ENCODE measurements at regions not wholly inside any gene's neighbourhood (a gene's known extent, or its start where the extent isn't known, plus 50 kb on each side); places are given as distances from the start of the nearest gene placed in this dataset.

DNA sequence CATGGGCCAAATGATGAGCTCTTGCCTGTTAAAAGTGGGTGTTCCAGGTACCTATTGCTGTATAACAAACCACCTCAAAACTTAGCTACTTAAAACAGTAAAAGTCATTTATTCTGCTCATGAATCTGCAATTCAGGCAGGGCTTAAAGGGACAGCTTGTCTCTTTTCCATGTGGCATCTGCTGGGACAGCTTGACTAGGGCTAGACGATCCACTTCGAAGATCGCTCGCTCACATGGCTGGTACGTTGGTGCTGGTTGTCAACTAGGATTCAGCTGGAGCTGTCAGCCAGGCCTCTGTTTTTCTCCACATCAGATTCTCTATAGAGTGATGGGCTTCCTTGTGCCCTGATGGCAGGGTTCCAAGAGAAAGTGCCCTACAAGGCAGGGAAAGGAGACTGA, 581.3 kb downstream of the NTRK3 start:
- DNase-seq (ENCODE audit: low read depth in 1 of 2, low spot score in 1 of 2): no peak
- H3K27ac ChIP-seq (replicated peaks): no peak overlapping the region
- no peak overlapping the region for H3K4me3 ChIP-seq (replicated peaks; ENCODE audit: insufficient read depth, low read length)
- TF ChIP-seq POLR2AphosphoS5 (IDR thresholded peaks at IDR 0.05; ENCODE audit: low read depth): no peak
- no peak for TF ChIP-seq SPI1 (IDR thresholded peaks at IDR 0.05; ENCODE audit: borderline replicate concordance, low read depth)
- TF ChIP-seq, protein P1, sequence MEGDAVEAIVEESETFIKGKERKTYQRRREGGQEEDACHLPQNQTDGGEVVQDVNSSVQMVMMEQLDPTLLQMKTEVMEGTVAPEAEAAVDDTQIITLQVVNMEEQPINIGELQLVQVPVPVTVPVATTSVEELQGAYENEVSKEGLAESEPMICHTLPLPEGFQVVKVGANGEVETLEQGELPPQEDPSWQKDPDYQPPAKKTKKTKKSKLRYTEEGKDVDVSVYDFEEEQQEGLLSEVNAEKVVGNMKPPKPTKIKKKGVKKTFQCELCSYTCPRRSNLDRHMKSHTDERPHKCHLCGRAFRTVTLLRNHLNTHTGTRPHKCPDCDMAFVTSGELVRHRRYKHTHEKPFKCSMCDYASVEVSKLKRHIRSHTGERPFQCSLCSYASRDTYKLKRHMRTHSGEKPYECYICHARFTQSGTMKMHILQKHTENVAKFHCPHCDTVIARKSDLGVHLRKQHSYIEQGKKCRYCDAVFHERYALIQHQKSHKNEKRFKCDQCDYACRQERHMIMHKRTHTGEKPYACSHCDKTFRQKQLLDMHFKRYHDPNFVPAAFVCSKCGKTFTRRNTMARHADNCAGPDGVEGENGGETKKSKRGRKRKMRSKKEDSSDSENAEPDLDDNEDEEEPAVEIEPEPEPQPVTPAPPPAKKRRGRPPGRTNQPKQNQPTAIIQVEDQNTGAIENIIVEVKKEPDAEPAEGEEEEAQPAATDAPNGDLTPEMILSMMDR (IDR thresholded peaks at IDR 0.05; ENCODE audit: insufficient read depth, low read length): no peak
- TF ChIP-seq GABPA (IDR thresholded peaks at IDR 0.05; ENCODE audit: low read depth): no peak
- TF ChIP-seq, protein P2, sequence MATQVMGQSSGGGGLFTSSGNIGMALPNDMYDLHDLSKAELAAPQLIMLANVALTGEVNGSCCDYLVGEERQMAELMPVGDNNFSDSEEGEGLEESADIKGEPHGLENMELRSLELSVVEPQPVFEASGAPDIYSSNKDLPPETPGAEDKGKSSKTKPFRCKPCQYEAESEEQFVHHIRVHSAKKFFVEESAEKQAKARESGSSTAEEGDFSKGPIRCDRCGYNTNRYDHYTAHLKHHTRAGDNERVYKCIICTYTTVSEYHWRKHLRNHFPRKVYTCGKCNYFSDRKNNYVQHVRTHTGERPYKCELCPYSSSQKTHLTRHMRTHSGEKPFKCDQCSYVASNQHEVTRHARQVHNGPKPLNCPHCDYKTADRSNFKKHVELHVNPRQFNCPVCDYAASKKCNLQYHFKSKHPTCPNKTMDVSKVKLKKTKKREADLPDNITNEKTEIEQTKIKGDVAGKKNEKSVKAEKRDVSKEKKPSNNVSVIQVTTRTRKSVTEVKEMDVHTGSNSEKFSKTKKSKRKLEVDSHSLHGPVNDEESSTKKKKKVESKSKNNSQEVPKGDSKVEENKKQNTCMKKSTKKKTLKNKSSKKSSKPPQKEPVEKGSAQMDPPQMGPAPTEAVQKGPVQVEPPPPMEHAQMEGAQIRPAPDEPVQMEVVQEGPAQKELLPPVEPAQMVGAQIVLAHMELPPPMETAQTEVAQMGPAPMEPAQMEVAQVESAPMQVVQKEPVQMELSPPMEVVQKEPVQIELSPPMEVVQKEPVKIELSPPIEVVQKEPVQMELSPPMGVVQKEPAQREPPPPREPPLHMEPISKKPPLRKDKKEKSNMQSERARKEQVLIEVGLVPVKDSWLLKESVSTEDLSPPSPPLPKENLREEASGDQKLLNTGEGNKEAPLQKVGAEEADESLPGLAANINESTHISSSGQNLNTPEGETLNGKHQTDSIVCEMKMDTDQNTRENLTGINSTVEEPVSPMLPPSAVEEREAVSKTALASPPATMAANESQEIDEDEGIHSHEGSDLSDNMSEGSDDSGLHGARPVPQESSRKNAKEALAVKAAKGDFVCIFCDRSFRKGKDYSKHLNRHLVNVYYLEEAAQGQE (IDR thresholded peaks at IDR 0.05; ENCODE audit: insufficient replicate concordance, low read depth): no peak
- no peaks in the 10 kb centered on the region for H3K27me3 ChIP-seq (ENCODE audit: insufficient read depth, poor library complexity, severe bottlenecking)

DNA sequence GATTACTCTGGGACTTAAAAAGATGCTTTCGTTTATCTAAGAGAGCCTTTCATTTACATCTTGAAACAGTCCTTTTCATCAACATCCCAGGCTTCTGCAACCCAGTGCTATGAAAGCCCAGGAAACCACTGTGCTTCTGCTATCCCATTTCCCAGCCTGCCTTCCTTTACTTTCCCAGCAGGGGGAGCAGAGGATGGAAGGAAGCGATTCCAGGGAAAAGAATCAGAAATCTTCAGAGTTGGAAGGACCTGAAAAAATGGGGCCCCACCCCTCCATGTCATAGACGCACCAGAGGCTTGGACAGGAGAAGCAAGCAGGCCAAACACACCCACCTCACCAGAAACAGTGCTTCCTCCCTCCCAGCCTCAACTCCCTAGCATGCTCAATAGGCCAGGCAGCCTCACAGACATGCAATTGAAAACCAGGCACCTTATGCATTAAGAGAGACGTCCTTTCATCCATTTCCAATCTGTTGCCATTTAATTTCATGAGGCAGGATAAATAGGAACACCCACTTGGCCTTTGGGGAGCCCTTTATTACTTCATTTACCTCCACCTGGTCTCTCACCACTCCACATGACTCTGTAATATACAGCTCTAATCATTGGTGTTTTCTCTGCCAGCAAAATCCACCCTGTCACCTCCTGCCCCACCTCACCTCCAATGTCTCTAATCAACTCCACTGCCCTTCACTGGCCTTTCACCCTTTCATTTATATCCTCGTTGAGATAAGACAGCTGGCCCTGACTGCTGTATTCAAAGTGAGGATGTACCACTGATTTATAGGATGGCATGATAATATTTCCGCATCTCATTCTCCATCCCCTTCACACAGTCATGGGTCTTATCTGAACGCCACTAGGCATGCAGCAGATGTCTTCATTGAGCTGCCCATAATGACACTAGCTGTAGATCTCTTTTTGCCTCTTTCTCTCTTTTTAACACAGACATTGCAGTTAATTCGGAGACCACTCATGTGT, 583.9 kb downstream of the NTRK3 start:
- H3K27ac ChIP-seq (replicated peaks): no peak overlapping the region
- no peak for DNase-seq (ENCODE audit: low read depth in 1 of 2, low spot score in 1 of 2)
- no peaks in the 10 kb centered on the region for H3K27me3 ChIP-seq (ENCODE audit: insufficient read depth, poor library complexity, severe bottlenecking)
- TF ChIP-seq, protein P1 (IDR thresholded peaks at IDR 0.05; ENCODE audit: insufficient read depth, low read length): no peak
- TF ChIP-seq, protein P2 (IDR thresholded peaks at IDR 0.05; ENCODE audit: insufficient replicate concordance, low read depth): no peak
- TF ChIP-seq POLR2AphosphoS5 (IDR thresholded peaks at IDR 0.05; ENCODE audit: low read depth): no peak
- no peak for TF ChIP-seq SPI1 (IDR thresholded peaks at IDR 0.05; ENCODE audit: borderline replicate concordance, low read depth)
- no peak for TF ChIP-seq GABPA (IDR thresholded peaks at IDR 0.05; ENCODE audit: low read depth)
- H3K4me3 ChIP-seq (replicated peaks; ENCODE audit: insufficient read depth, low read length): no peak overlapping the region

DNA sequence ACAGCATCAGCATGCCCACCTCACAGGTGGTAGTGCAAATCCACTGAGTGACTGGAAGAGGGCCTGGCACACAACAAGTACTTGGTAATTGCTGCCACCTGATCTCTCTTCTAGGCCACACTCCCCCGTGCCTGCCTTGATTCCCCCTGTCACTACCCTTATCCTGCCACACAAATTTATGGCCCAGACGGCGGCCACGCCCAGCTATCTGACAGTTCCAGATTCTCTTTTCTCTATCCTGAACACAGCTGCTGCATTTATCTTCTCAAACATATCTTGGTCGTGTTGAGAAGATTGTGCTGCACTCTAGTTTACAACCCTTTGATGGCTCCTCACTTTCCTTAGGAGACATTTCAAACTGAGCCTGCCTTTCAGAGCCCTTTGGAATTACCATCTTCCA, 585.2 kb downstream of the NTRK3 start:
- H3K27me3 ChIP-seq (ENCODE audit: insufficient read depth, poor library complexity, severe bottlenecking): no peaks in the 10 kb centered on the region
- no peak for DNase-seq (ENCODE audit: low read depth in 1 of 2, low spot score in 1 of 2)
- H3K4me3 ChIP-seq (replicated peaks; ENCODE audit: insufficient read depth, low read length): no peak overlapping the region
- TF ChIP-seq, protein P2 (IDR thresholded peaks at IDR 0.05; ENCODE audit: insufficient replicate concordance, low read depth): no peak
- TF ChIP-seq, protein P1 (IDR thresholded peaks at IDR 0.05; ENCODE audit: insufficient read depth, low read length): no peak
- TF ChIP-seq GABPA (IDR thresholded peaks at IDR 0.05; ENCODE audit: low read depth) (no peak), POLR2AphosphoS5 (IDR thresholded peaks at IDR 0.05; ENCODE audit: low read depth) (no peak), SPI1 (IDR thresholded peaks at IDR 0.05; ENCODE audit: borderline replicate concordance, low read depth) (no peak)
- H3K27ac ChIP-seq (replicated peaks): no peak overlapping the region

Data from HL-60 (cell line).